ENCODE measurements at regions not wholly inside any gene's neighbourhood (a gene's known extent, or its start where the extent isn't known, plus 50 kb on each side); places are given as distances from the start of the nearest gene placed in this dataset.

DNA sequence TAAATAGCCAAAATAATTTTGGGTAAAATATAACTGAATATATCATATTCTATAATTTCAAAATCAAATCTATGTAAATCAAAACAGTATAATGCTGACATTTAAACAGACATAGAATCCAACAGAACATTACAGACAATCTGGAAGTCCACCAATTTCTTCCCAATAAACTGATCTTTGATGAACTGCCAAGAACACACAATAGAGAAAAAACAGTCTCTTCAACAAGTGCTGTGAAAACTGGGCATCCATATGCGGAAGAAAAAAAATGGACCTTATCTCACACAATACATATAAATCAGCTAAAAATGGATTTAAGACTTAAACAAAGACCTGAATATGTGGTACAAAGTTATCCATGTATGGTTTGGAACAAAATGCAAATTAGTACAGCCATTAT is 1022.7 kb downstream of the TMEM121 start:
- TF ChIP-seq SP1 (IDR thresholded peaks at IDR 0.05) (no peak), HNF4G (IDR thresholded peaks at IDR 0.05) (no peak), RXRA (IDR thresholded peaks at IDR 0.05) (no peak), GABPA (IDR thresholded peaks at IDR 0.05 in 1 of 2, conservative IDR thresholded peaks at IDR 0.05 in 1 of 2) (no peak), JUND (IDR thresholded peaks at IDR 0.05) (no peak), YY1 (IDR thresholded peaks at IDR 0.05) (no peak), RAD21 (IDR thresholded peaks at IDR 0.05) (no peak), FOXA1 (IDR thresholded peaks at IDR 0.05) (no peak), FOXA2 (IDR thresholded peaks at IDR 0.05) (no peak), HNF4A (conservative IDR thresholded peaks at IDR 0.05) (no peak), EGR1 (IDR thresholded peaks at IDR 0.05; ENCODE audit: low read depth in 2 of 2) (no peak)
- TF ChIP-seq, protein P1, sequence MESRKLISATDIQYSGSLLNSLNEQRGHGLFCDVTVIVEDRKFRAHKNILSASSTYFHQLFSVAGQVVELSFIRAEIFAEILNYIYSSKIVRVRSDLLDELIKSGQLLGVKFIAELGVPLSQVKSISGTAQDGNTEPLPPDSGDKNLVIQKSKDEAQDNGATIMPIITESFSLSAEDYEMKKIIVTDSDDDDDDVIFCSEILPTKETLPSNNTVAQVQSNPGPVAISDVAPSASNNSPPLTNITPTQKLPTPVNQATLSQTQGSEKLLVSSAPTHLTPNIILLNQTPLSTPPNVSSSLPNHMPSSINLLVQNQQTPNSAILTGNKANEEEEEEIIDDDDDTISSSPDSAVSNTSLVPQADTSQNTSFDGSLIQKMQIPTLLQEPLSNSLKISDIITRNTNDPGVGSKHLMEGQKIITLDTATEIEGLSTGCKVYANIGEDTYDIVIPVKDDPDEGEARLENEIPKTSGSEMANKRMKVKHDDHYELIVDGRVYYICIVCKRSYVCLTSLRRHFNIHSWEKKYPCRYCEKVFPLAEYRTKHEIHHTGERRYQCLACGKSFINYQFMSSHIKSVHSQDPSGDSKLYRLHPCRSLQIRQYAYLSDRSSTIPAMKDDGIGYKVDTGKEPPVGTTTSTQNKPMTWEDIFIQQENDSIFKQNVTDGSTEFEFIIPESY (IDR thresholded peaks at IDR 0.05) = no peak
- TF ChIP-seq, protein P2, sequence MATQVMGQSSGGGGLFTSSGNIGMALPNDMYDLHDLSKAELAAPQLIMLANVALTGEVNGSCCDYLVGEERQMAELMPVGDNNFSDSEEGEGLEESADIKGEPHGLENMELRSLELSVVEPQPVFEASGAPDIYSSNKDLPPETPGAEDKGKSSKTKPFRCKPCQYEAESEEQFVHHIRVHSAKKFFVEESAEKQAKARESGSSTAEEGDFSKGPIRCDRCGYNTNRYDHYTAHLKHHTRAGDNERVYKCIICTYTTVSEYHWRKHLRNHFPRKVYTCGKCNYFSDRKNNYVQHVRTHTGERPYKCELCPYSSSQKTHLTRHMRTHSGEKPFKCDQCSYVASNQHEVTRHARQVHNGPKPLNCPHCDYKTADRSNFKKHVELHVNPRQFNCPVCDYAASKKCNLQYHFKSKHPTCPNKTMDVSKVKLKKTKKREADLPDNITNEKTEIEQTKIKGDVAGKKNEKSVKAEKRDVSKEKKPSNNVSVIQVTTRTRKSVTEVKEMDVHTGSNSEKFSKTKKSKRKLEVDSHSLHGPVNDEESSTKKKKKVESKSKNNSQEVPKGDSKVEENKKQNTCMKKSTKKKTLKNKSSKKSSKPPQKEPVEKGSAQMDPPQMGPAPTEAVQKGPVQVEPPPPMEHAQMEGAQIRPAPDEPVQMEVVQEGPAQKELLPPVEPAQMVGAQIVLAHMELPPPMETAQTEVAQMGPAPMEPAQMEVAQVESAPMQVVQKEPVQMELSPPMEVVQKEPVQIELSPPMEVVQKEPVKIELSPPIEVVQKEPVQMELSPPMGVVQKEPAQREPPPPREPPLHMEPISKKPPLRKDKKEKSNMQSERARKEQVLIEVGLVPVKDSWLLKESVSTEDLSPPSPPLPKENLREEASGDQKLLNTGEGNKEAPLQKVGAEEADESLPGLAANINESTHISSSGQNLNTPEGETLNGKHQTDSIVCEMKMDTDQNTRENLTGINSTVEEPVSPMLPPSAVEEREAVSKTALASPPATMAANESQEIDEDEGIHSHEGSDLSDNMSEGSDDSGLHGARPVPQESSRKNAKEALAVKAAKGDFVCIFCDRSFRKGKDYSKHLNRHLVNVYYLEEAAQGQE (IDR thresholded peaks at IDR 0.05) = no peak
- TF ChIP-seq, protein P3, sequence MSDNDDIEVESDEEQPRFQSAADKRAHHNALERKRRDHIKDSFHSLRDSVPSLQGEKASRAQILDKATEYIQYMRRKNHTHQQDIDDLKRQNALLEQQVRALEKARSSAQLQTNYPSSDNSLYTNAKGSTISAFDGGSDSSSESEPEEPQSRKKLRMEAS (IDR thresholded peaks at IDR 0.05) = no peak
- TF ChIP-seq, protein P4, sequence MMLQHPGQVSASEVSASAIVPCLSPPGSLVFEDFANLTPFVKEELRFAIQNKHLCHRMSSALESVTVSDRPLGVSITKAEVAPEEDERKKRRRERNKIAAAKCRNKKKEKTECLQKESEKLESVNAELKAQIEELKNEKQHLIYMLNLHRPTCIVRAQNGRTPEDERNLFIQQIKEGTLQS (IDR thresholded peaks at IDR 0.05) = no peak
- no peak for DNase-seq (ENCODE audit: low spot score)
- peaks cover 0 to 2% (median 0%) of the 10 kb centered on the region in 4 donors for H3K9me3 ChIP-seq (ENCODE audit: control insufficient read depth in 4 of 4, low read length in 3 of 4)
- H3K4me3 ChIP-seq (ENCODE audit: low read depth in 1 of 3, low read length in 3 of 3) = no peak overlapping the region
- 92% methylated on average over 1 of the region's 1 CpG for WGBS
- no peaks in the 10 kb centered on the region for H3K4me1 ChIP-seq (ENCODE audit: control insufficient read depth in 4 of 4, insufficient read depth in 4 of 4, low read length in 3 of 4)
- H3K27me3 ChIP-seq (ENCODE audit: control insufficient read depth in 4 of 4, insufficient read depth in 4 of 4, low read length in 3 of 4) = peaks cover 0 to 5% (median under 1%) of the 10 kb centered on the region in 4 donors
- no peak overlapping the region for H3K27ac ChIP-seq (ENCODE audit: low read depth in 1 of 2, low read length in 2 of 2)
- H3K9ac ChIP-seq (ENCODE audit: low read depth in 1 of 2, low read length in 2 of 2) = no peak overlapping the region
- H3K36me3 ChIP-seq (ENCODE audit: control insufficient read depth in 4 of 4, insufficient read depth in 3 of 4, low read depth in 1 of 4, low read length in 3 of 4) = no peaks in the 10 kb centered on the region

DNA sequence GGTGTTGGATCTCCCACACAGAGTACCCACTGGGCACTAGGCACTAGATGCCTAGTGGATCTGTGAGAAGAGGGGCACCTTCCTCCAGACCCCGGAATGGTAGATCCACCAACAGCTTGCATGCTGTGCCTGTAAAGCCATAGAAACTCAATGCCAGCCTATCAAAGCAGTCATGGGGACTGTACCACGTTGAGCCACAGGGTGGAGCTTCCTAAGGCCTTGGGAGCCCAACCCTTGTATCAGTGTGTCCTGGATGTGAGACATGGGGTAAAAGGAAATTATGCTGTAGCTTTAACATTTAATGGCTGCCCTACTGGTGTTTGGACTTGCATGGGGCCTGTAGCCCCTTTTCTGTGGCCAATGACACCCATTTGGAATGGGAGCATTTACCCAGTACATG is 1024.9 kb downstream of the TMEM121 start:
- Histone ChIP-seq H3K36me3 (ENCODE audit: control insufficient read depth in 4 of 4, insufficient read depth in 3 of 4, low read depth in 1 of 4, low read length in 3 of 4) (no peaks in the 10 kb centered on the region), H3K27ac (ENCODE audit: low read depth in 1 of 2, low read length in 2 of 2) (no peak overlapping the region), H3K4me1 (ENCODE audit: control insufficient read depth in 4 of 4, insufficient read depth in 4 of 4, low read length in 3 of 4) (no peaks in the 10 kb centered on the region), H3K27me3 (ENCODE audit: control insufficient read depth in 4 of 4, insufficient read depth in 4 of 4, low read length in 3 of 4) (peaks cover 0 to 5% (median under 1%) of the 10 kb centered on the region in 4 donors), H3K9me3 (ENCODE audit: control insufficient read depth in 4 of 4, low read length in 3 of 4) (peaks cover 0 to 2% (median 0%) of the 10 kb centered on the region in 4 donors), H3K9ac (ENCODE audit: low read depth in 1 of 2, low read length in 2 of 2) (no peak overlapping the region), H3K4me3 (ENCODE audit: low read depth in 1 of 3, low read length in 3 of 3) (no peak overlapping the region)
- DNase-seq (ENCODE audit: low spot score) = no peak
- 26% methylated on average over 2 of the region's 2 CpGs for WGBS
- TF ChIP-seq, protein P5, sequence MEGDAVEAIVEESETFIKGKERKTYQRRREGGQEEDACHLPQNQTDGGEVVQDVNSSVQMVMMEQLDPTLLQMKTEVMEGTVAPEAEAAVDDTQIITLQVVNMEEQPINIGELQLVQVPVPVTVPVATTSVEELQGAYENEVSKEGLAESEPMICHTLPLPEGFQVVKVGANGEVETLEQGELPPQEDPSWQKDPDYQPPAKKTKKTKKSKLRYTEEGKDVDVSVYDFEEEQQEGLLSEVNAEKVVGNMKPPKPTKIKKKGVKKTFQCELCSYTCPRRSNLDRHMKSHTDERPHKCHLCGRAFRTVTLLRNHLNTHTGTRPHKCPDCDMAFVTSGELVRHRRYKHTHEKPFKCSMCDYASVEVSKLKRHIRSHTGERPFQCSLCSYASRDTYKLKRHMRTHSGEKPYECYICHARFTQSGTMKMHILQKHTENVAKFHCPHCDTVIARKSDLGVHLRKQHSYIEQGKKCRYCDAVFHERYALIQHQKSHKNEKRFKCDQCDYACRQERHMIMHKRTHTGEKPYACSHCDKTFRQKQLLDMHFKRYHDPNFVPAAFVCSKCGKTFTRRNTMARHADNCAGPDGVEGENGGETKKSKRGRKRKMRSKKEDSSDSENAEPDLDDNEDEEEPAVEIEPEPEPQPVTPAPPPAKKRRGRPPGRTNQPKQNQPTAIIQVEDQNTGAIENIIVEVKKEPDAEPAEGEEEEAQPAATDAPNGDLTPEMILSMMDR (IDR thresholded peaks at IDR 0.05; ENCODE audit: low read depth, low read length, missing input control) = no peak
- TF ChIP-seq EGR1 (IDR thresholded peaks at IDR 0.05; ENCODE audit: low read depth in 2 of 2) = no peak
- TF ChIP-seq RXRA (IDR thresholded peaks at IDR 0.05) = no peak
- TF ChIP-seq, protein P2 (IDR thresholded peaks at IDR 0.05) = no peak
- TF ChIP-seq GABPA (IDR thresholded peaks at IDR 0.05 in 1 of 2, conservative IDR thresholded peaks at IDR 0.05 in 1 of 2) = no peak
- TF ChIP-seq, protein P4 (IDR thresholded peaks at IDR 0.05) = no peak
- TF ChIP-seq HNF4A (conservative IDR thresholded peaks at IDR 0.05) = no peak
- no peak for TF ChIP-seq YY1 (IDR thresholded peaks at IDR 0.05)
- no peak for TF ChIP-seq RAD21 (IDR thresholded peaks at IDR 0.05)
- TF ChIP-seq SP1 (IDR thresholded peaks at IDR 0.05) = no peak
- TF ChIP-seq FOXA1 (IDR thresholded peaks at IDR 0.05) = no peak
- no peak for TF ChIP-seq HNF4G (IDR thresholded peaks at IDR 0.05)
- no peak for TF ChIP-seq FOXA2 (IDR thresholded peaks at IDR 0.05)
- TF ChIP-seq NR2F2 (IDR thresholded peaks at IDR 0.05) = no peak
- TF ChIP-seq, protein P1 (IDR thresholded peaks at IDR 0.05) = no peak
